H1 (cell line): ENCODE measurements at regions not wholly inside any gene's neighbourhood (a gene's known extent, or its start where the extent isn't known, plus 50 kb on each side); places are given as distances from the start of the nearest gene placed in this dataset.

Experiments
- CHD7 ChIP-seq: fragments of 300-600 bp; sonication (generic); IDR thresholded peaks from 2 replicates; pipeline ENCODE4 v1.7.1; 2012; ENCODE audit warnings: low read length, moderate library complexity, mild to moderate bottlenecking, inconsistent platforms; ENCODE audit not compliant: insufficient replicate concordance

GRCh38 chr11:69234740-69235710 is 58.9 kb upstream of the MYEOV start (continued):
- no peak for TF ChIP-seq CHD7
